ENCODE measurements at regions not wholly inside any gene's neighbourhood (a gene's known extent, or its start where the extent isn't known, plus 50 kb on each side); places are given as distances from the start of the nearest gene placed in this dataset.
"Not testable (repeated sequence)": the region's sequence is repeated elsewhere in the genome, so short reads cannot be mapped to it uniquely, and the experiment has no call there.

GRCh38 chrX:40867352-40867751, 132.0 kb upstream of the MED14 start (continued):
- TF ChIP-seq JUND (IDR thresholded peaks at IDR 0.05) (peak; percentile 73), CHD2 (IDR thresholded peaks at IDR 0.05; ENCODE audit: low read length, partially characterized antibody) (no peak), RCOR1 (IDR thresholded peaks at IDR 0.05; ENCODE audit: low read length) (no peak), MXI1 (IDR thresholded peaks at IDR 0.05; ENCODE audit: low read depth, low read length) (no peak), TEAD4 (IDR thresholded peaks at IDR 0.05; ENCODE audit: borderline replicate concordance, insufficient read depth) (0 out of 2 replicates have a peak, but pooled peaks have one; percentile 36), FOSL2 (IDR thresholded peaks at IDR 0.05; ENCODE audit: borderline replicate concordance, low read depth) (peak; percentile 61), RAD21 (IDR thresholded peaks at IDR 0.05; ENCODE audit: low read length) (no peak), EP300 (IDR thresholded peaks at IDR 0.05; ENCODE audit: borderline replicate concordance in 1 of 2, low read depth in 1 of 2, low read length in 1 of 2) (peak in 1 of 2 experiments; percentile 31; a peak in 1 of 4 replicates), ELF1 (IDR thresholded peaks at IDR 0.05) (no peak)

GRCh38 chrX:40868868-40869267, 133.5 kb upstream of the MED14 start:
- Histone ChIP-seq H3K9me2 (no peaks in the 10 kb centered on the region), H4K20me1 (ENCODE audit: insufficient read depth) (no peaks in the 10 kb centered on the region), H3K79me2 (ENCODE audit: insufficient read depth) (no peaks in the 10 kb centered on the region), H3K27ac (ENCODE audit: low read depth in 2 of 2, low read length in 1 of 2) (no peak overlapping the region), H2AFZ (ENCODE audit: low read depth) (no peak overlapping the region), H3F3A (replicated peaks; ENCODE audit: insufficient read depth) (peaks cover 21% of the 10 kb centered on the region), H3K9ac (no peak overlapping the region), H3K9me3 (no peaks in the 10 kb centered on the region), H3K4me1 (ENCODE audit: control insufficient read depth in 1 of 2, insufficient read depth in 2 of 2, low read depth in 1 of 2, low read length in 1 of 2) (no peaks in the 10 kb centered on the region), H3K36me3 (replicated peaks in 1 of 2; ENCODE audit: control insufficient read depth in 1 of 2, insufficient read depth in 2 of 2, low read length in 1 of 2) (no peaks in the 10 kb centered on the region), H3K27me3 (ENCODE audit: insufficient read depth) (no peaks in the 10 kb centered on the region), H3K4me3 (ENCODE audit: low read depth in 2 of 2, low read length in 1 of 2) (no peak overlapping the region), H3K4me2 (no peak overlapping the region)
- ChIA-PET POLR2A (no interaction called here), CTCF (interaction anchor here (2.6 kb wide), 1 partner anchor 8 kb away, joined by 12 read pairs; no protein-coding TSS in a partner anchor)
- no peak for DNase-seq
- WGBS (ENCODE audit: low lambda C conversion rate), result 46% methylated on average over 3 of the region's 3 CpGs
- TF ChIP-seq GATA2 (CRISPR knock-in tag; IDR thresholded peaks at IDR 0.05), result no peak
- no peak for TF ChIP-seq FOXJ3 (CRISPR knock-in tag; IDR thresholded peaks at IDR 0.05)
- no peak for TF ChIP-seq TCF12 (IDR thresholded peaks at IDR 0.05)
- TF ChIP-seq NRF1 (IDR thresholded peaks at IDR 0.05; ENCODE audit: low read depth, low read length), result no peak
- TF ChIP-seq NFIC (IDR thresholded peaks at IDR 0.05; ENCODE audit: borderline replicate concordance), result no peak
- no peak for TF ChIP-seq TEAD4 (IDR thresholded peaks at IDR 0.05; ENCODE audit: borderline replicate concordance, insufficient read depth)
- no peak for TF ChIP-seq EP300 (IDR thresholded peaks at IDR 0.05; ENCODE audit: borderline replicate concordance in 1 of 2, low read depth in 1 of 2, low read length in 1 of 2)
- TF ChIP-seq IRF3 (IDR thresholded peaks at IDR 0.05; ENCODE audit: low read depth, low read length), result no peak
- TF ChIP-seq JUND (IDR thresholded peaks at IDR 0.05), result no peak
- TF ChIP-seq SMC3 (IDR thresholded peaks at IDR 0.05; ENCODE audit: low read depth, low read length), result no peak
- TF ChIP-seq RXRA (IDR thresholded peaks at IDR 0.05; ENCODE audit: borderline replicate concordance, low read depth), result no peak
- no peak for TF ChIP-seq RCOR1 (IDR thresholded peaks at IDR 0.05; ENCODE audit: low read length)
- TF ChIP-seq CHD2 (IDR thresholded peaks at IDR 0.05; ENCODE audit: low read length, partially characterized antibody), result no peak
- no peak for TF ChIP-seq GABPA (IDR thresholded peaks at IDR 0.05; ENCODE audit: low read depth)
- TF ChIP-seq MAX (IDR thresholded peaks at IDR 0.05; ENCODE audit: low read depth), result no peak
- TF ChIP-seq SIN3A (IDR thresholded peaks at IDR 0.05; ENCODE audit: borderline replicate concordance, low read depth, low read length), result no peak

GRCh38 chrX:40870982-40871381, 135.6 kb upstream of the MED14 start:
- H3K4me2 ChIP-seq; POLR2A ChIA-PET; H3K27me3 ChIP-seq (ENCODE audit: insufficient read depth); H3K9me2 ChIP-seq; H3K4me1 ChIP-seq (ENCODE audit: control insufficient read depth in 1 of 2, insufficient read depth in 2 of 2, low read depth in 1 of 2, low read length in 1 of 2); H4K20me1 ChIP-seq (ENCODE audit: insufficient read depth); H2AFZ ChIP-seq (ENCODE audit: low read depth); H3K79me2 ChIP-seq (ENCODE audit: insufficient read depth); H3K9ac ChIP-seq; DNase-seq; H3K36me3 ChIP-seq (replicated peaks in 1 of 2; ENCODE audit: control insufficient read depth in 1 of 2, insufficient read depth in 2 of 2, low read length in 1 of 2); H3K4me3 ChIP-seq (ENCODE audit: low read depth in 2 of 2, low read length in 1 of 2); H3K9me3 ChIP-seq: not testable (repeated sequence)
- 51% methylated on average over 1 of the region's 1 CpG for WGBS (ENCODE audit: low lambda C conversion rate)
- CTCF ChIA-PET, result interaction anchor here (1.0 kb wide), 2 partner anchors 9 to 248 kb away, joined by 3 read pairs; no protein-coding TSS in a partner anchor
- Histone ChIP-seq H3K27ac (ENCODE audit: low read depth in 2 of 2, low read length in 1 of 2) (0 out of 4 replicates have a peak overlapping the region, but pooled peaks of 1 of the 2 experiments have one; percentile 33), H3F3A (replicated peaks; ENCODE audit: insufficient read depth) (peaks cover 21% of the 10 kb centered on the region)
